ENCODE measurements at regions not wholly inside any gene's neighbourhood (a gene's known extent, or its start where the extent isn't known, plus 50 kb on each side); places are given as distances from the start of the nearest gene placed in this dataset.

GRCh38 chr1:221104596-221104995 is 225.4 kb downstream of the HLX start:
- no peak for TF ChIP-seq CTCF (IDR thresholded peaks at IDR 0.05; ENCODE audit: low read depth, low read length)
- no peak for DNase-seq (ENCODE audit: low read depth, low spot score)
- no peak overlapping the region for H3K4me3 ChIP-seq (ENCODE audit: low read depth, low read length)
- in situ Hi-C loops (cut with HindIII; ENCODE audit: low sequenced_read_pairs) = no loop called here

GRCh38 chr1:221105578-221105977 is 226.3 kb downstream of the HLX start:
- in situ Hi-C loops (cut with HindIII; ENCODE audit: low sequenced_read_pairs) = no loop called here
- no peak overlapping the region for H3K4me3 ChIP-seq (ENCODE audit: low read depth, low read length)
- TF ChIP-seq CTCF (IDR thresholded peaks at IDR 0.05; ENCODE audit: low read depth, low read length) = no peak
- no peak for DNase-seq (ENCODE audit: low read depth, low spot score)

GRCh38 chr1:221106616-221107015 is 227.4 kb downstream of the HLX start:
- no peak overlapping the region for H3K4me3 ChIP-seq (ENCODE audit: low read depth, low read length)
- no peak for DNase-seq (ENCODE audit: low read depth, low spot score)
- in situ Hi-C loops (cut with HindIII; ENCODE audit: low sequenced_read_pairs) = no loop called here
- TF ChIP-seq CTCF (IDR thresholded peaks at IDR 0.05; ENCODE audit: low read depth, low read length) = no peak

- no peak overlapping the region for H3K4me3 ChIP-seq (ENCODE audit: low read depth, low read length)
- in situ Hi-C loops (cut with HindIII; ENCODE audit: low sequenced_read_pairs) = no loop called here
- no peak for DNase-seq (ENCODE audit: low read depth, low spot score)
- TF ChIP-seq CTCF (IDR thresholded peaks at IDR 0.05; ENCODE audit: low read depth, low read length) = no peak
Measured at GRCh38 chr1:221109930-221110329, 230.7 kb downstream of the HLX start.

GRCh38 chr1:221117133-221117532 is 237.9 kb downstream of the HLX start:
- no peak for TF ChIP-seq CTCF (IDR thresholded peaks at IDR 0.05; ENCODE audit: low read depth, low read length)
- H3K4me3 ChIP-seq (ENCODE audit: low read depth, low read length) = no peak overlapping the region
- in situ Hi-C loops (cut with HindIII; ENCODE audit: low sequenced_read_pairs) = no loop called here
- DNase-seq (ENCODE audit: low read depth, low spot score) = peak; percentile 65

GRCh38 chr1:221117548-221117951 is 238.3 kb downstream of the HLX start:
- peak; percentile 95 for DNase-seq (ENCODE audit: low read depth, low spot score)
- no peak for TF ChIP-seq CTCF (IDR thresholded peaks at IDR 0.05; ENCODE audit: low read depth, low read length)
- in situ Hi-C loops (cut with HindIII; ENCODE audit: low sequenced_read_pairs) = no loop called here
- no peak overlapping the region for H3K4me3 ChIP-seq (ENCODE audit: low read depth, low read length)

All from astrocyte of the spinal cord (primary cell).